GM21447 (cell line): ENCODE measurements at regions not wholly inside any gene's neighbourhood (a gene's known extent, or its start where the extent isn't known, plus 50 kb on each side); places are given as distances from the start of the nearest gene placed in this dataset.
A peak's percentile ranks its signal among the peaks of the same experiment; 100 is the strongest.

ENCODE experiments used
- ATAC-seq: cut with Tn5 transposase; IDR thresholded peaks from one replicate; pipeline ENCODE4 v1.9.1; 2021; ENCODE audit not compliant: unreplicated experiment

DNA sequence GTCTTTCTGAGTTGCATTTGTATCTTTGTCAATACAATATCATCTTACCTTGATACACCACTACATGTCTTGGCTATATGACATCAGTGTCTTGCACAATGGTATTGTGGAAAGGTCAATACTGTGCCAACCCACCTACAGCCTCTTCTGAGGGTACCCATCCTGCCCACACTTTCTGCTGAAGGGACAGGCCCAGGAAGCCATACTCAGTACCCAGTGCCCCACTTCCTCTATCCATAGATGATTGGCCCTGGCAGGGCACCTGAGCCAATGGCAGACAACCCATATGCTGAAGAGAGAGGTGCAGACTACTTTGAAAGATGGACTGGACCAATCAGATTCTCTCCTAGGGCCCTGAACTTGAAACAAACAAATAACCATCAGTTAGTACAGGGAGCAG lies 152.0 kb upstream of the ADO start:
- no peak for ATAC-seq

- peak; percentile 84 for ATAC-seq
Measured at GRCh38 chr10:62653254-62653653, 151.3 kb upstream of the ADO start.

DNA sequence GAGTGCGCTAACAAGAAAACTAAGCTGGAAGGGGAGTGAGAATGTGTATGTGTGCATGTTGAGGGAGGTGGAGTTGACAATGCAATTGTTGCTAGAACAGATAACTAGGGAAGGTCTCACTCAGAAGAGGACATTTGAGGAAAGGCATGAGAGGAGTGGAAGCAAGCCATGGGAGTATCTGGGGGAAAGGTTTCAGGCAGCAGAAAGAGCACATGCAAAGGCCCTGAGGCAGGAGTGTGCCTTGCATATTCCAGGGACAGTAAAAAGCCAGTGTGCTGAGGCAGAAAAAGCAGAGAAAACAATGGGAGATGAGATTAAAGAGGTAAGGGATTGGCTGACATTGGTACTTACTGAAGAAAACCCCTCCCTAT lies 149.6 kb upstream of the ADO start:
- no peak for ATAC-seq

GRCh38 chr10:62655337-62655994 lies 149.1 kb upstream of the ADO start:
- ATAC-seq, result peak; percentile 78

- no peak for ATAC-seq
Measured at GRCh38 chr10:62657244-62657835, 147.2 kb upstream of the ADO start.

GRCh38 chr10:62658516-62658915 lies 146.0 kb upstream of the ADO start:
- no peak for ATAC-seq

- no peak for ATAC-seq
Measured at GRCh38 chr10:62661143-62661542, 143.4 kb upstream of the ADO start.

DNA sequence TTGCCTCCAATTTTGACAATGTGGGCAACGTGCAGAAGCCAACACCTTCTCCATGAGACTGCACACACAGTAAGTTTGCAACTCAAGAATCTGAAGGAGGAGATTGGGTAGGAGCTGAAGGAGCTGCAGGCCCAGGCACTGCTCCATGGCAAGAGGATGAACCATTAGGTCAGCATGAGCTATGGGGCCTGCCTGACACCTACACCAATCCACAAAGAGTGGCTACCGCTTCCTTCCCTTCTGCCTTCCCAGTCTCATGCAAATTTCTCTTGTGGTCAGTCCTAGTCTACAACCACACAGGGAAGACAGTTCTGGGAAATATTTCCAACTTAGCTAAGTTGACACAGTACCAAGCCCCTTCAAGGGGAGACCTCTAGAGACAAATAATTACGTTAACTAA lies 142.0 kb upstream of the ADO start:
- no peak for ATAC-seq

- ATAC-seq, result no peak
Measured at GRCh38 chr10:62665771-62666170, 138.7 kb upstream of the ADO start.

- ATAC-seq, result no peak
Measured at GRCh38 chr10:62666275-62666674, 138.2 kb upstream of the ADO start.

DNA sequence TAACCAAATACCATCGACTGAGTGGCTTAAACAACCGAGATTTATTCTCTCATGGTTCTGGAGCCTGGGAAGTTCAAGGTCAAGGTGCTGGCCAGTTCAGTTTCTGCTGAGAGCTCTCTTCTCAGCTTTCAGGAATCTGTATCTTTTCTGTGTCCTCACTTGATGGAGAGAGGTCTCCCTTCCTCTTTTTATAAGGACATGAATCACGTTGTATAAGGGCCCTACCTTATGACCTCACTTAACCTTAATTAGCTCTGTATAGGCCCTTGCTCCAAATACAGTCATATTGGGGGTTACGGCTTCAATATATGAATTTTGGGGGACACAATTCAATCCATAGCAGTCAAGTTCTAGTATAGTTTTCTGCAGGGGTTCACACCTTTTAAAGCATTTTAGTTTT lies 135.2 kb upstream of the ADO start:
- ATAC-seq, result no peak

GRCh38 chr10:62671104-62671503 lies 133.4 kb upstream of the ADO start:
- ATAC-seq, result no peak

GRCh38 chr10:62681211-62681940 lies 123.1 kb upstream of the ADO start:
- ATAC-seq, result peak; percentile 97

DNA sequence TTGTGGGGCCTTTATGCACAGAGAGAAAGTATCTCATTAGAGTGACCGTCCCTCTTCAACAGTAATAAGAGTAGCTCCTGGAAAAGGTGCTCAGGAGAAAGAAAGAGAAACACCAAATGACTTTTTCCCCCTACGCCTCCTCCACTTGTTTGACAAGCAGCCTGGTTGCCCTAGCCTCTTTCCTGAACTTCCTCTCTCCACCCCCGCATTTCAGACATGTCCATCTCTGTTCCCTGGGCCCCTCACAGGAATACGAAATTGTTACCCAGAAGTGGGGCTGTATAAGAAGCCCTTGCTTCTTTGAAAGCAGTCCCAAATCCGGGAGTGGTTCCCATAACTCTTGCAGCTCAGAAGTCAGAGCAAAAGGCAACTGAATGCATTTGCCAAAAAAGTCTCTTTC lies 119.6 kb upstream of the ADO start:
- ATAC-seq, result no peak

DNA sequence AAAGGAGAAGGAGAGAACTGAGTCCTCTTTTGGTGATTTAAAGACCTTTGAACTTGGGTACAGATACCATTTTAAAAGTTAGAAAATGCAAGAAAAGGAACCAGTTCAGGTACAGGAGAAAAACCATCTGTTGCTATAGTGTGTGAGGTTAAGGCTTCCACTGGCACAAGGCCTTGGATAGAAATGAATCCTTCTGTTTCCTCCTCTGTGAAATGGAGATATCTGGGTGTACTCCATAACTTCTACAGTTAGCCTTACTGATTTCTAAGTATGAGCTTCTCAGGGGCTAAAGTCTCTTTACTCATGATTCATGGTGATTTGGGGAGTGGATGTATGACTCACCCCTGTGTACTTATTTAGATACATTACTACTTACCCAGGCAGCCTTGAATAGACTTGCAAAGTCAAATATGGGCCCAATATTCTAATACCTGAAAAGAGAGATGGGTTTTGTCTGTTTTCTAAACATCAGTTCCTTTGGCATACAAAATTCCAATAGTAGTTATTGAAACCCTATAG lies 117.2 kb upstream of the ADO start:
- no peak for ATAC-seq

- ATAC-seq, result no peak
Measured at GRCh38 chr10:62688971-62689700, 115.4 kb upstream of the ADO start.

- no peak for ATAC-seq
Measured at GRCh38 chr10:62689712-62690111, 114.8 kb upstream of the ADO start.

DNA sequence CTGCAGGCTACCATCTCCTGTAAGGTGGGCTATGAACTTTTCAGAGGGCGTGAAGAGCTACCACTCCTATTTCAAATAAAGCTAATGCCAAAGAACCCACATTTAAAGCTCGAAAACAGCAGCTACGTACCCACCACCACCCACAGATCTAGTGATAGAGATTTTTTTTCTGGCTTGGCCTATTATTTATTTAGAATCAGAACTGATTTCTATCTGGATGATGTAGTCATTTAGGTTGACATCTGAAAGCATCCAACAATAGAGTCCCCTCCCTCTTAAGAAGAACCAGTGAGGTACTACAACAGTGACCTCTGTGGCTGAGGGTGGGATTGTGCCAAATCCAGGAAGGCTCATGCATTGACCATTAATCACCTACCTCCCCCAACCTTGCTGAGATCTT lies 113.8 kb upstream of the ADO start:
- ATAC-seq, result no peak

DNA sequence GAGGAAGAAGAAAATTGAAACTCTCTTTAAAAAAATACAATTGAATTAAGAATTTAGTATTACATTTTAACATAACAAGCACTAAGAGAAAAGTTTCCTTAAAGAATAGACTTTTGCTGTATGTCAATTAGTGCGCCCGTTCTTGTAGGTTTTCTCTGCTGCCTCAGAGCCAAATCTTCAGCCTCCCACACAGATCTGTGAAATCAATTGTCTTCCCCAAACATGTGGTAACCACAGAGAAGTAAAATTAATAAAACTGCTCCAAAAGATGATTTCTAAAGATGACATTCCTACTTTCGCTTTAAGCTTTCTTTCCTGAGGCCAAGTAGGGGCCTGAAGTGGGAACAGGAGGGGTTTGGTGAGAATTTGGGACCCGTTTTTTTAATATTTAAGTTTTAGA lies 113.2 kb upstream of the ADO start:
- no peak for ATAC-seq

DNA sequence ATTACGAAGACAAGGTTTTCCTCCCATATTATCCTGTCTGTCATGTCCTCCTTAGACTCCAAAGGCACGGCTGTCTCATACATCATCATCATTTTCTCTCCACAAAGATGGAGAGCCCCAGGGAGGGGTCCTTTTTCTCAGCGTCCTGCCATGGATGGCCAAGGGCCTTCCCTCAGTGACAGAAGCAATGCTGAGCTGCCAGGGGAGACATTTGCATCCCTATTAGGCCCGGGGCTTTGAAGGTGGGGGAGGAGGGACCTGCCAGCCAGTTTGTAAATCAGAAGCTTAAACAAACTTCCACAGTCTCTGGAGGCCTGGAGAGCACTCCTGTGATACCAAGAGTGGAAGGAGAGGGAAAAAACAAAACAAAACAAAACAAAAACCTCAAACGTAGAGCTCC lies 112.4 kb upstream of the ADO start:
- no peak for ATAC-seq

- no peak for ATAC-seq
Measured at GRCh38 chr10:62693306-62693705, 111.2 kb upstream of the ADO start.
